Umbilical cord (tissue), 1 donor: ENCODE measurements at regions not wholly inside any gene's neighbourhood (a gene's known extent, or its start where the extent isn't known, plus 50 kb on each side); places are given as distances from the start of the nearest gene placed in this dataset.

ENCODE experiments used
- DNase-seq: peaks from one replicate; pipeline ENCODE4 v3.0.0-alpha.2; 2015; ENCODE audit warnings: low spot score

DNA sequence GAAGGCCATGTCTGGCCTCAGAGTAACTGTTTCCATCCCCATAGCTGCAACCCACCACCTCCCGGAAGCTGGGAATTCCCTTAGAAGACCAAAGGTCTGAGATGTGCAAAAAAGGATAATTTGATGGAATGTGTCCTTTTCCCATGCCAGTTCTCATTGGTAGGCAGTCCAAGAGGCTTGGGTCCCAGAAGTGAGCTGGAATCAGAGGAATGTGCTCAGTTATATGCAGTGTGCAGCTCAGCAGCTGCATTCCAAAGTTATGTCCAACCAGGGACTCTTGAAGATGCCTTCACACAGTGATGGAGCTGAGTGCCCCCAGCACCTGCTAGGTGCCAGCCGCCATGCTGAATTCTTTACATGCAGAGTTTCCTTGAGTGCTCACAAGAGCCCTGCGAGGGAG, 583.9 kb upstream of the TBX3 start:
- DNase-seq: peak; percentile 23

DNA sequence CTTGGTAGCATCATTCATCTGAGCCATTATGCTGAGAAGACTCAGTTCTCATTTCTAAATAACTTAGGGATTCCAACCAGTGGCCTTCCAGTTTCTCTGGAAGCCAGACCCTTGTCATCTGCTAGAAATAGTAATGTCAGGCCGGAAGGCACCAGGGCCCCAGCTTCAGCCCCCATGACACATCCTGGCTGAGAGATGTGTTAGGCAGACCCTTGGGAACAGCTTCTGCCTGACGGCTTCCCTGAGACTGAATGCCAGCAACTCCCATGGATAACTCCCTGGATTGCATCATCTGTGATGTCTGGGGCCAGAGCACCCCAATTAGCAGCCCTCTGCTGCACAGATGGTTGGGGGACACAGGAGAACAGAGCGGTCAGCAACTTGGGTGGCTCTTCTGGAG, 583.5 kb upstream of the TBX3 start:
- peak; percentile 29 for DNase-seq

DNA sequence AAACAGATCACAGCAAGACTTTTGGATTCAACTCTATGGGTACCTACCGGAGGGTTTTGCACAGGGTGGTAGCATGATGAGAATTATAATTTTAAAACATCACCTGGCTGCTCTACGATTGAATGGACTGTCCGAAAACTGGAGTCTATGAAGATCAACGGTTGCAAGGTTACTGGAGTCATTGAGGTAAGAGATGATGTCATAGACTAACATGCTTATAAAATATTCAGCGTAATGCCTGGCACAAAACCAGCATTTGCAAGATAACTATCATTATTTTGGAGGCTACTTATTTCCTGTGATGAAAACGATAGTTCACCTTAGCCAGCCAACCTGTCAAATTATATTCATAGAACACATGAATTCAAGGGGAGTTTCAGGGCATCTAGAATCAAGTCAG, 580.6 kb upstream of the TBX3 start:
- DNase-seq: no peak

DNA sequence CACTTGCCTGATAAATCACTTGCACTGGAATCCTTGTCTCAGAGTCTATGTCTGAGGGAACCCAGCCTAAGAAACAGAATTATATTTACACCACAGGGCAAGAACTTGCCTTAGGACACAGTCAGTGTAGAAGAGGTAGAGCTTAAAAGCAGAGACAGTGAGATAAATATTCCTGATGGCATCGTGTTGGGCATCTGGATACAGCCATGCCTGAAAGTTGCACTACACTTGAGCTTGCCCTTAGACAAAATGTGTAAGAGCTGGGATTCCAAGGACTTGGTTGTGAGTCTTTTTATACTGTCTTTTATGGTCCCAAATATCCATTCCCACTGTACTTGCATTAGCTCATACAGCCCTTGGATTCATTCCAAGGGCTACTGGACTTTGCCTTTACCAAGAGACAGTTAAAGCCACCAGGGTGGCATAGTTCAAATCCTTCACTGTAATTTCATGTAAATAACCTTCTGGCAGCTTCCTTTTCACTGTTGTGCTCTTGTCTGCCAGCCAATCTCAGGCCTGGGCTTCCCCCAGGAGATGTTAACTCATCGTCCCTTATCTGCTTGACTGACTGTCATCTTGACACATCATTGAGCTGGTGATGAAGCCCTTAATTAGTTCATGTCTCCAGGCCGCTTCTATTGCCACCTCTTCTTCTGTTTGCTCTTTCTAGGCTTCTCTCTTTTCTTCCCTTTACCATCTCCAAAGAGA, 577.9 kb upstream of the TBX3 start:
- no peak for DNase-seq

DNA sequence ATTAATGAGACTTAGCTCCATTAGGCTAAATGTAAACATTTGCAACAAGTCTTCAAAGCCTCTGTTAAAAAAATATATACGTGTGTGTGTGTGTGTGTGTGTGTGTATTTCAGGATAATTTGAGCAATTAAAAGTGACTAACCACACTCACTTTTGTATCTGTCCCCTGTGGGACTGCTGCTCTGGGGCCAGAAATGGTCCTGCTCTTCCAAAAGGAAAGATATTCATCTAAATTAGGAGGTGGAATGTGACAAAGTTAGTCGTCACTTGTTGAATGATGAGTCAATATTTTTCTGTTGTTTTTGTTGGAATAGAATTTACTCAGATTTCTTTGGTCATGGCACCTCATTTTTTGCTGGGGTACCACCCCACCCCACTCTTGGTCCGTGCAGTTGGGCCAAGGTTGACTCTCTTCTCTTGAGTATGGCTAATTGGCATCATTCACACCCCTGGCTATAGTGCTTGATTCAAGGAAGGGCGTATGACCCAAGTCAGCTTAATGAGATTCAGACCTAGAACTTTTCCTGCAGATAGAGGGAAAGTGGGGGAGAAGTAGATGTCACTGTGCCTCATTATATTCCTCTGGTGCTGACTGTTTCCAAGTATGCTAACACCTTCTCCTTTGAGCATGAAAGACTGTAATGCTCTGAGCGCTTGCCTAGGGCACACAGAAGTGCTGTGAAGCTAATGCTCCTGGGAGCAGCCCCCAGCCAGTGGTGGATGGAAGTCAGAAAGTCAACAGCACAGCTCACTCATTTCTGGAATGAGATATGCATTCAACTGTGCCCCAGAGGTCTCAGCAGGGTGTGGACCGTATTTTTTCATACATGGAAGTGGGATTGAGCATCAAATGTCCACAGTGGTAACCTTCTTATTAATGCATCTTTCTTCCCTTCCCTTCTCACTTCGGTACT, 577.0 kb upstream of the TBX3 start:
- no peak for DNase-seq

DNA sequence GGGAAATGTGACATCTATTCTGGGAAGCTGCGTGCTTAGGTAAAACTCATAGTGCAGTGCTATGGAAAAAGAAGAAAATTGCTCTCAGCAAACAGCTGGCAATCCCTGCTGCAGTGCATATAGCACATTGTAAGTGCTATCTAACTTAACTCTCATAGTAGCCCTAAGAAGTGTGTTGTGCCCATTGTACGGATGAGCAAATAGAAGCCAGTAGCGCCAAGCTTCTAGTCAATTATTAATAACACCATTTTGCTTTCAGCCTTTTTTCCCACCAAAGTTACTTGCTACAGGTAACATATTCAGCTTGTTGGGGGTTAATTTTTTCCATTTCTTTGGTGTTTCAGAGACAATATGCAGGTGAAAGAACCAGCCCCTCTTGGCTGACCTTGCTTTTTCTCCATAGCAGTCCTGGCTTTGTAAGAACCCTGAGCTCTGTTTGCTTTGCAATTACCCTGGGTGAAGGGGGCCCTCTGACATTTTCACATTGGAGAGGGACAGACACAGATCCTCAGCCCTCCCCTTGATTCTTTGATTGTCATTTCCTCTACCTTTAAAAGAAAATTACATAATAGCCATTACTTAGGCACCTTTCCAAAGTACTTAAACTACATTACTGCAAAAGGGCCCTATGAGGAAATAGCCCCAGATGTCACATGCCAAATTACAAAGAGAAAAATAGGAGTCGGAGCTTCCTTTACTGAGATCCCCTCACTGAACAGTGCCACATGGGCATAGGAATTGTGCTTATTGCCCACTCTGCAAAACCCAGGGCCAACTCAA, 576.2 kb upstream of the TBX3 start:
- no peak for DNase-seq

DNA sequence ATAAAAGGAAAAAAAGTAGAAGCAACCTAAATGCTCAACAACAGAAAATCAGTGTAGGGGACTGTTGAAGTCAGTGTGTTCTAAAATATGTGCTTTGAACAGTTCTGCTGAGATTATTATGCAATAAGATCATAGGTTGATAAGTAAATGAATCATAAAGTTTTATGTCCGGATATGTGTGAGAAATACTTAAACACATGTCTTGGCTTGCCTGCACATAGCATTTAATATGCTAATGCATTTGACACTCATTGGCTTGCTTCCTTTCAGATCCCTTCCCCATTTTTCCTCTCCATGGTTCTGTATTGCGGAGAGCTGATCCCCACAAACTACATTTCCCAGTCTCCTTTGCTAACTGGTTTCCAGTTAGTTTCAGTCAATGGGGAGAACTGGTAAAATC, 573.8 kb upstream of the TBX3 start:
- DNase-seq: peak; percentile 47

DNA sequence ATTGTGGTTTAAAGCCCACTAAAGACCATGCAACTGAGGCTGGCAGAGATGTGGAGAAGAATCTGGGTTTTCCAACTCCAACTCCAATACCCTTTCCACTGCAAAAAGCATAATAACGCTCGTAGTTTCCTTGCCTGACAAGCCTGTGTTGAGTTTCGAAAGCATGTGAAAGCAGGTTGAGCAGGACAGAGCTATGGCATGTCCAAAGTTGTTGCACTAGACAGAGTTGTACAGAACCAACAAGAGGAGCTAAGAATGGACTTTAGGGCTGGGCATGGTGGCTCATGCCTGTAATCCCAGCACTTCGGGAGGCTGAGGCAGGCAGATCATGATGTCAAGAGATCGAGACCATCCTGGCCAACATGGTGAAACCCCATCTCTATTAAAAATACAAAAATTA, 572.0 kb upstream of the TBX3 start:
- no peak for DNase-seq

DNA sequence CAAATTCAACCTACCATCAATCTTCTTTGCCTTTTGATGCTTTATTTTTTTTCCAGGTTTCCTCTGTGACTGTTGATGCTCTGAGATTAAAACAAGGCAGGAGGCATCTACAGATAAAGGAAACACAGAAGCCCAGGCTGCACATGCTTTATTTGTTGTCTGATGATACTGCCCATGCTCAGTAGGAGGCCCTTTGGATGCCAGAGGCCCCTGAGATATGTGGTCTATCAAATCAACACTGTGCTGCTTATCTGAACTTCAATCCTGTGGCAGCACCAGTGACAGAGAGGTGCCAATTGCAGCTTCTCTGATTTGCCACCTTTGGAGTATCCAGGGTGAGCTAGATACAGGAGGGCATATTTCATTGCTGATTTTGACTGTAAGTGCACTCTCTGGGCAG, 571.3 kb upstream of the TBX3 start:
- DNase-seq: no peak

DNA sequence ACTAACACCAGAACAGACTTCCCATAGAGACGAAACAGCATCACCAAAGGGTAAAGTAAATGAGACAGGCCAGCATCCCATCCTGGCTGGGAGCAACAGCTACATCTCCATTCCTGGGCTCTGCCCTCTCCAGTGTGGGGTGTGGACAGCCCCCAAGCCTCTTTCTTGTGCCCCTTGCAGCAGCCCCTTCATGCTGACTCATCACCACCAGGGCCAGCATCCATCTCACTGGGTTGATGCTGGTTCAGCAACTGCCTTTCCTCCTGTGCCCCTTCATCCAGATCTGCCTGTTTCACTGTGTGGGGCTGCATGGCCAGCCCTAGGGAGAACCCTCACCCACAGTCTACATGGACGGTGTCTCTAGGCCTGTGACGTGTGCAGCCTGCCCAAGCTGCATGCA, 569.1 kb upstream of the TBX3 start:
- no peak for DNase-seq

DNA sequence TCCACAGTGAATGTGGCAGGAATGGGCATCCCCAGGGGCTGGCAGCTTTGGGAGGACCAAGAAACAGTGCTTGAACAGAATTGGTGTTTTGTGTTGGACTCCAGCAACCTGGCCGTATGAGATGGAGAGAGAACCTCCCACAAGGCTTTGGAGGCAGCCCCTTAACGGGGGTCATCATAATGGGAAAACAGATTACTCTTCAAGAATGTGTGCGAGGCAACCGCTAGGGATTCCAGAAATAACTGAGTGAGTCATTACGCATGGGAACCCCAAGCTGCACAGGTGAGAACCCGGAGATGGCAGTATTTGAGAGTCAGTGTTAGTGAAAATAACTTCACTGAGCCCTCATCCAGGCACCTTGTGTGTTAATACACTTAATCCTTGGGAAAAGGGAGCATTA, 567.8 kb upstream of the TBX3 start:
- no peak for DNase-seq

DNA sequence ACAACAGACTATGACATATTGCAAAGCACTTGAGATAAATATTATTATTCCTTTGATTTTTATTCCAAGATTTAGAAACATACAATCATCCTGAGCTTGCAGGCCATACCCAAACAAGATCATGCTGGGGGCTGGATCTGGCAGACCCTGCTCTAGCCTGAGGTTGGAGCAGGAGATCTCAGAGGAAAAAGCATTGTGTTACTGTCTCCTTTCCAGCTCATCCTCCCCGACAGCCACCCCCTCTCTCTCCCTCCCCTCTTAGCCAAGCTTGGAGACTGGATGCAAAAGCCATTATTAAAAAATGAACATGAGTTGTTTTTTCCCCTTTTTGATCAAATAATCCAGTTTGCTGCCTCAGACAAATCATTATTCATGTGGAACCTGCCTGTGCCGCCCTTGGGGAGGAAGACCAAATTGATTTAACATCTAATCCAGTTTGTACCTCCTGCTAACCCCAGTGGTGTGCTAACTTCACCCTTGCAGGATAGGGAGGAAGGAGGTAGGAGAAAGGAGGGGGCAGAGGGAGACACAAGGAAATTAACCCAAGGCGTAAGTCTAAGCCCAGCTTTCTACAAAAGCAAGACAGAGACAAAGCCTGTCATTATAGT, 565.8 kb upstream of the TBX3 start:
- DNase-seq: peak; percentile 35

DNA sequence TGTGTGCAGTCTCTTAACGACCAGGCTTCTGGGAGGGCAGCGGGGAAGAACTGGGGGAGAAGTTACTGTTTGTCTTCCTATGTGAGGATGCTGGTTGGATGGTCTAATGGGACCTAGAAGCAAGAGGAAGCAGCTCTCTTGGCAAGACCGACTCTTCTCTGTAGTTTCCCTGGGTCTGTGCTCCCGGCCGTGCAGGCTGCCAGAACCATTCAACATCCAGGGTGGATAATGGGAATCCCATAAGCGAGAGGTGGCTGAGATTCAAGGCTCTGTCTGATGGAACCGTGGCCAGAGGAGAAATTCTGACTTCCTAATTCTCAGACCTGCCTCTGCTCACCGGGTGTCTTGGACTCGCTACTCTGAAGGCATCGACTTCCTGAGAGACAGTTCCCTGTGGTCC, 561.0 kb upstream of the TBX3 start:
- DNase-seq: no peak

DNA sequence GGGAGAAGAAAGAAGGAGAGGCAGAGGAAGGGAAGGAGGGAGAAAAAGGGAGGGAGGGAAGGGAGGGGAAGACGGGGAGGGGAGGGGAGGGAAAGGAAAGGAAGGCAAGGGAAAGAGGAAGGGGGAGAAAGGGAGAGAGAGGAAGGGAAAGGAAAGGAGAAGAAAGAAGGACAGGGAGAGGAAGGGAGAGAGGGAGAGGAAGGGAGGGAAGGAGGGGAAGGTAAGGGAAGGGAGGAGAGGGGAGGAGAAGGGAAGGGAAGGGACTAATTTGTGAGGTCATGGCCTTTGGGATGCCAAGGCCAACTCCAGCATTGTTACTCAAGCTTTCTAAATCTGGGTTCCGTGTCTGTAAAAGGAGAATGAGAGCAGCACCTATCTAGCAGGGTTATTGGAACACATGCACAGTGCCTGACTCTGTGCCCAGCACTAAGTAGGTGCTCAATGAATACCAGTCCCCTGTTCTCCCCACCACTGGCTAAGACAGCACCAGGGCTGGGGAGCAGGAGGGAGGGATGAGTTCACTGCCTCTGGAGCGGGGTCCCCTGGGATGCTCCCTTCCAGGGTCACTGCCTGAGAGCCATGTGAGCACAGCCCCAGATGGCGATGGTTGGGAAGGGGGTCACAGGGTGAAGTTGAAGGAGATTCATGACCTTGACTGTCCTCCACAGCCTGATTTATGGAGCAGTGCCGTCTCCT, 560.1 kb upstream of the TBX3 start:
- DNase-seq: no peak

DNA sequence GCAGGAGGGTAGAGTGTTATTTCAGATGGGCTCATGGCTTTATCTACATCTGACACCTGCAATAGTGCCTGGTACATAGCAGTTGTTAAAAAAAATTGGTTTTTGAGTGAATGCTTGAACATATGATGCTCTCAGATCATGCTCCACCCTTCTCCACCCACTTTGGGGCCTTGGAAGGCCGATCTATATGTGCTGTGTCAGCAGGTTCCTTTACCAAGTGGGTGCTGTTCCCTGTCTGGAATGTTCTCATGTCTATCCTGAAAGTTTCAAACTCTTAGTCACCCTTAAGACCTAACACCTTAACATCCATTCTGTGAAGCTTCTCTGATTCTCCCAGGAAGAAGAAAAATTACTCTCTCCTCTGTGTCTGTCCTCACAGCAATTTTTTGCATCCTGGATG, 556.3 kb upstream of the TBX3 start:
- DNase-seq: no peak

DNA sequence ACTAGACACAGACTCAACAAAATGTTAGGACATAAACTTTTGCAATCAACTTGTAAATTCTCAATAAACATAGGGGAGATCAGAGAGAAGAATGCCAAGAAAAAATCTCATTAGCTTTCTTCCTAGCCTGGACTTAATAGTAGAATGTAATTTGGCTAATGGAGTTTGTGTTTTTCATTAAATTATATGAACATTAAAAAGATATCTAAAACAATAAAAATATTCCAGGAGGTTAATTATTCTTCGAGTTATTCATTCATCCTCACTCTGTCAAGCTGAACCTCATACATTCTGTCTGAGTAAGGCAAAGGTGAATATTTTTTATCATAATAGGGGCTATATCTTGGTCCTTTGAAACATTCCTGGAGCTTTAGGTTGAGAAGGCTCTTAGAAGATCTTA, 551.9 kb upstream of the TBX3 start:
- no peak for DNase-seq

DNA sequence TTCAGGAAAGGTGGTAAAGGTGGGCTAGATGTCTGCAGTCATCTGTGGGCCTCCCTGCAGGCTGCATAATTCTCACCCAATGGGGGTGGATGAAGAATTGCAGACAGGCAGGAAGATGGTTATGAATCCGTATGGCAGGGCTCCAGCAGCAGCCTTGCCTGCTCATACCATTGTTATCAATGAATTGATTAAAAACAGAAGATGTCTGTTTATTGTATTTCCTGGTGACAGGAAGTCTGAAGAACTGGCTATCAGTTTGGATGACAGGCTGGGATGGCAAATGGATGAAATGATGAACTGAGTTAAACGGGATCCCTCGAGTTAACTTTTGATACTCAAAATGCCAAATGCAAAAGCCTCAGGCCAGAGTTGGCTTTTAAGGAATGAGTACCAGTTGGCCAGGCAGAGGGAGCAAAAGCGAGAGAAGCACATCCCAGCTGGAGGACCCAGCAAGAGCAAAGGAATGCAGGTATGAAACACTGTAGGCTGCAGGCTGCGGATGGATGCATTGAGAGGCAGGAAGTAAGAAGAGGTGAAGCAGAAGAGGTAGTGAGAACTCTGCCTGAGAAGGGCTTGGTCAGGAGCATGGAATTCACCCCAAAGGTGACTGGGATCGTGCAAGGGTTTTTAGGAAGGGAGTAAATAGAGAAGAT, 550.0 kb upstream of the TBX3 start:
- DNase-seq: no peak

DNA sequence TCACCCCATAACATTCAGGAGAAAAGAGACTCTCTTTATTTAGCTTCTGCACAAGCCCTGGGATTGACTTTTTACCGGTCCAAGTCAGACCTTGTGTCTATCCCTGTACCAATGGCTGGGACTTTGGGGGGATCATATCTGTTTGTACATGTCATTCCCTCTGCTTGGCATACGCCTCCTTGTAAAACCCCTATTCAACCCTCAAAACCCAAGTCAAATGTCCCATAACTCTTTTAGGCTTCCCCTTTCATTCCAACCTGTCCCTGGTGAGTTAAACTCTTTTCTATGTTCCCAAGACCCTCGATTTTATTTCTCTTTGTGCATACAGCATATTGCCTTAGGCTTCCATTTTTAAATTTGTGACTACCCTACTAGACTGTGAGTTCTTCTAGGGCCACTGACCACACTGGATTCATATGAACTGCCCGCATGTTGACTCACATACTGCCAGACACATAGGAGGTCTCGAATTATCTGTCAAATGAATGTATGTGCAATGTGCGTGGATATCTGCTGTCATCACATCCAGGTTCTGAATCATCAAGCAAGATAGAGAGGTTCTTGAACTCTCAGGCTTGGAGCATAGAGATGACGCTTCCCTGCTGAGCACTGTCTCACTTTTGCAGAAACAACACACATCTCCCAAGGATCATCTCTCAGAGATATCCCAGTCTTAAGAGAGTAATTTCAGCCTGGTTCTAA, 548.6 kb upstream of the TBX3 start:
- DNase-seq: peak; percentile 83

DNA sequence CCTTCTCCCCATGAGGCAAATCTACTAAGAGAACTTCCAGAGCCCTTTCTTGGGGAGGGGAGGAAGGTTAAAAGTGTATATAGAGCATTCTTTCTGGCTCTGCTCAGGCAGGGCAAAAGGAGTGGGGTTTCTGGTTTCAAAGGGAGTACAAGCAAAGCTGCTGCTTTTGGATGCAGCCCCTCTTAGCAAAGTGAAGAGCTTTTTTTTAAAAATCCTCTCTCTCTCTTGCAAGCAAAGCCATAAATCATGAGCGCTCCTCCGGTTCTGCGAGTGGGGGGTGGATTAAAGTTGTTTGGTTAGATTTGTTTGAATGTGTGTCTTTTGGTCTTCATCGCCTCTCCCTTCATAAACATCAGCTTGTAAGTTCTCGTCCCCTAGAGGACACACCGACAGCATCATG, 546.6 kb upstream of the TBX3 start:
- peak; percentile 53 for DNase-seq

DNA sequence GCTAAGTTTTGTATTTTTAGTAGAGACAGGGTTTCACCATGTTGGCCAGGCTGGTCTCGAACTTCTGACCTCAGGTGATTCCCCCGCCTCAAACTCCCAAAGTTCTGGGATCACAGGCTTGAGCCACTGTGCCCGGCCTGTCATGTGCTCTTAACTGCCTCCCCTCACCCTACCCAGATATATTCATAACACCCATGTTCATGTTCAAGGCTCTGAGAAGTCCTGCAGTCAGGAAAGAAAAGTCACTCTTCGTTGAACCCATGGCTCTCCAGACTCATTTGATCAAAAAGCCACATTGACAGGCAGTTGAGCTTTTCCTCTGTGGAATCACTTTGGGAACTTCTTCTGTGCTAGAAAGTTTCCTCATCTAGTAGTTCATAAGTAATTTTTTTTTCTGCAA, 545.5 kb upstream of the TBX3 start:
- DNase-seq: no peak
